HUDEP-2 (cell line): ENCODE measurements at regions not wholly inside any gene's neighbourhood (a gene's known extent, or its start where the extent isn't known, plus 50 kb on each side); places are given as distances from the start of the nearest gene placed in this dataset.
"Not testable (repeated sequence)": the region's sequence is repeated elsewhere in the genome, so short reads cannot be mapped to it uniquely, and the experiment has no call there.

Source experiments
- DNase-seq, 76 experiments: peaks; one replicate each; lab custom pipeline; 2025; ENCODE audit not compliant: unreplicated experiment in 76 of 76; lab: John Stamatoyannopoulos, UW

GRCh38 chr3:86797946-86798345 lies 193.0 kb downstream of the VGLL3 start:
- DNase-seq: no peak

GRCh38 chr3:86794361-86795065 lies 196.4 kb downstream of the VGLL3 start:
- no peak for DNase-seq

DNA sequence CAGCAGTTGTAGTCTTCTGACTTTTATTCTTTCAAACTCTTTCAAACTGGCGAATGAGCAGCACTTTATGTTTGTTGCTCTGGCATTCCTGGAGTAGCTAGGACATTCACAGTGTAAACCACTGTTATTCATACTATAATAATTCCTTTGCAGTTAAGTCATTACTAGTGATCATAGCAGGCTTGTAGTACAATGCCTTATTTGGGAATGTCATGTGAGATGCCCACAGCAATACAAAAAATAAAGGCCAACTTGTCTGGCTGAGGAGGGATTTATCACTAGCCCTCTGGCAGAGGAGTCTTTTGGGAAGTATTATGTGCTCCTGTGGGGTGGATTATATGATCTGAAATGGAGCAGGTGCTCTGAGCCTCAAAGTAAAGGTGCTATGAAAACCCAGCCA lies 197.2 kb downstream of the VGLL3 start:
- no peak for DNase-seq

- DNase-seq: no peak
Observed at GRCh38 chr3:86792316-86792715, 198.6 kb downstream of the VGLL3 start.

DNA sequence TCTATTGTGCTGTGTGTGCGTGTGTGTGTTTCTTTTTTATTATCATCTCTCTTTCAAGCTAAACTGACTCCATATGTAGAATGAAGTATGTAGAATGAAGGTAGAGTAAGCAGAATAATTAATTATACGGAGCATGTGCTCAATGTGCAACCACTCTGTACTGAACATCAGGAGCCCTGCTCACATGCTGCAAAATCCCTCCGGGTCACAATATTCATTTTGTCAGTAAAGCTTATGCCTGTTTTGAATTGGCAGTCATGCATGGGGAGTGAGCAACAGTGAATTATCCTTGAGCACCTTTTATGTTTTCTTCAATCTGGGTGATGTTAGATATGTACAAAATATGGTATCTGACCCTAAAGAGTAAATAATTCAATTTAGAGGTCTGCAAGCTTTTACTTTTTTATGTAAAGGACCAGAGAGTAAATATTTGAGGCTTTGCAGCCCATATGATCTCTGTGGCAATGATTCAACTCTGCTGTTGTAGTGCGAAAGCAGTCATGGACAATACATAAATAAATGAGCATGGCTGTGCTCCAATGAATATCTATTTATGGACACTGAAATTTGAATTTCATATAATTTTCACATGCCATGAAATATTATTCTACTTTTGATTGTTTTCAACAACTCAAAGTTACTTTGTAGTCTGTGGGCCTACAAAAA lies 199.9 kb downstream of the VGLL3 start:
- DNase-seq: no peak

- no peak for DNase-seq
Observed at GRCh38 chr3:86788371-86788770, 202.6 kb downstream of the VGLL3 start.

GRCh38 chr3:86787091-86787490 lies 203.9 kb downstream of the VGLL3 start:
- no peak for DNase-seq

DNA sequence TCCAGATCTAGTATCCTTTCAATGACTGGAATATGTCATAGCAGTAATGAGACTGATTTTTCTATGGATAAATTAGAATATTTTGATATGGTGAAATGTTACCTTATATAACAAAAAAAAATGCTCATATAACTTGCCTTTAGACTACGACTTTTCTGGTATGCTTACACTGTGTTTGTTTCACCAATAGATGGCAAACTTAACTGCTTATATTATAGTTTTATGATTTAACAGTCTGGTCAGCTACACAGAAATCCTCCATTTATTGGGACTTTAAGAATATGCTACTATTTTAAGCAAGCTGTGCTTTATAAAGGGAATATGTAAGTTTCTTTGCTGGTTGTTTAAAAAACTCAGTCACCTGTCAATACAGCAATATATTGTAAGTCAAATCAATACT lies 205.6 kb downstream of the VGLL3 start:
- DNase-seq: no peak

DNA sequence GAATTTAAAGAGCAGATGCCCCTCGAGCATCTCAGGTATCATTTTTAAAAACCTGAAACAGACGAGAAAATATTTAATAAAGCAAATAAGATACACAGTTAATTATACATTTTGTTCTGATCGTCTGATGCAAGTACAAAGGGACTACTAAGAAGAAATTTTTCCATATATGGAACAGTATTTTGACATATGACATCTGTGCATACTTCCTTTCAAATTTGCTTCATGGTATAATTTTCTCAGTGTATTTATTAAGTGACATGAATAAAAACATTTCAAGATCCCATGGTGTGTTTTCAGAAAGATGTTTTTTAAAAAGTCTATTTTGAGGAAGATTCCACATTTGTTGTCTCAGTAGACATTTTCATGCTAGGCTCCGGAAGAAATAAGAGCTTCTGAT lies 208.1 kb downstream of the VGLL3 start:
- no peak for DNase-seq

GRCh38 chr3:86782286-86782685 lies 208.7 kb downstream of the VGLL3 start:
- no peak for DNase-seq

DNA sequence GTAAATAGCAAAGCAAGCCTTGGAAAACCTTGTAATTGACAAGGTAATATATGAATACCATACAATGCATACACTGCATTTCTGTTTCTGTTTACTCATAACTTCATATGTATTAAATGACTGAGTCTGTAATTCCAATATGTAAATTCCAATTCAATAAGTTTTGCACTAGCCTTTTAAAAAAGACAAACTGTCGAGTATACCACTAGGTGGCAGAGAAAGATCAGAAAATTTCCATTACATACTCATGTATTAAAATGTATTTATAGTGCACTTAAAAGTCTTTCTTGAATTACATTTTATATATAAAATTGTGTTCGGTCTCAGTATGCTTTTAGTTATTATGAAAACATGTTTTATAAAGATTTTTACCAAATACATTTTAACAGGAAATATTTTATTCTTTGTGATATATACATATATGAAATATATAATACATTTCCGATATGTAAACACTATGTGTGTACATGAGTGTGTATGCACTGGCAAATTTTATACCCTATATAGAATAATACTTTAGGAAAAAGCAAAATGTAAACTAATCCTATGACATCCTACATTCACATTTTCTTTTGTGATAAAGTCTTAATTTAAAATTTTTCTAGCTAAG lies 216.8 kb downstream of the VGLL3 start:
- DNase-seq: peak in 6 of 76 experiments; percentile 0 to 12 (median 0)

DNA sequence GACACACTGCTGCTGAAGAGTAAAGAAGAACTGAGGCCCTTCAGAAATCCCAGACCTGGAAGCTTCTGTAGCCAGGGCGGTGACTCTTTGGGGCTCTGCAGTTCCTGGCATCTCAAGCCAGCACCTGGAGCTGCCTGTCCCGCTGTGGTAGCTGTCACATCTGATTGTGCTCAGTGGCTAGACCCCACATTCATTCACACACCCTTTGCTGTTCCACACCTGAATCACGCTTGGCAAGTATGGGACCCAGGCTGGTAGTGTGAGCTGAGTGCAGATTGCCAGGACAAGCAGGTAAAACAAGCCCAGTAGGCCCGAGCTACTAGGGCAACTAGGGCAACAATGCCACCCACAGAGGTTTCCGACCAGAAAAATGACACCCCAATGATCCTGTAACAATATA lies 218.2 kb downstream of the VGLL3 start:
- no peak for DNase-seq

DNA sequence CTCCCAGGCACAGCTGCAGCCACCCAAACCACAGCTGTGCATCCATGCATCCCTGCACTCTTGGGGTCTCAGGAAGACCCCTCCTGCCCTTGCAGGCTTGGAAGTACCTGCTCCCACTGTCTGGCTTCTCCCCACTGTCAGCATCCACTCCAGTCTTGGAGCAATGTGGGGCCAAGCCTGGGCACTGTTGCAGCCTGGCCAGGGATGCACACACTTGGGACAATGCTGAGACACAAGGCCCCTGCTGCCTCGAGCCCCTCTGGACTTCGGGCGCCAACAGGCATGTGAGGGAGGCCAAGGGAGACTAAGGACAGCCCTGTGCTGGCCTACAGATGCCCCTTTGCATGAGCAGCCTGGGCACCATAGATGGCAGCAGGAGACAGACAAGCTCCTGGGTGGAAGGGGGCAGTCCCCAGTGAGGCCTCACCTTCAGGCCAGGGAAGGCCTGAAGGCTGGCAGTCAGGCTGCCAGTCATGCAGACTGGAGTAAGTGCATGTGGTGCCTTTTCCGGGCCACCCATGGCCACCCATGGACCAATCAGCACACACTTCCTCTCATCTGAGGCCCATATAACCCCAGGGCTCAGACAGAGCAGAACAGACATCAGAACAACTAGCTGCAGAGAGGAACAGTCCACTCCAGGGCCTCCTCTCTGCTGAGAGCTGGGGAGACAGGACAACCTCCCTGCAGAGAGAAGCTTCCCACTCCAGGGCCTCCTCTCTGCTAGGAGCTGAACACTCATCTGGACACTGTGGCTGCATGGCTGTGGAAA lies 219.0 kb downstream of the VGLL3 start:
- no peak for DNase-seq

DNA sequence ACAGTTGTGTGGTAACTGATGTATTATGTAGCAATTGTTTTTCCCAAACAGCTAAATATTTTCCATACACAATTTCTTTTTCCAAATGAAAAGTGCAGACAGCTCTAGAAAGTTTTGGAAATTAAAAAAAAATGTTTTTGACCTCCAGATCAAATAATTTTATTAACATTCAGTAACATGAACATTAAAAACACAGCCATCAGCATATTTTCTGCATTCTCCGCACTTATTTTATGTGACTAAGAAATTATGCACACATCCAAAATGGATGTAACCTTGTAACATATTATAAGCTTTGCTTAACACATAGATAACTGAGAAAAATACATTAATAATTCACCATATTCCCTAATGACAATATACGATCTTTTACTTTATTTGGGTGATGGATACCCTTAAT lies 224.6 kb downstream of the VGLL3 start:
- no peak for DNase-seq

DNA sequence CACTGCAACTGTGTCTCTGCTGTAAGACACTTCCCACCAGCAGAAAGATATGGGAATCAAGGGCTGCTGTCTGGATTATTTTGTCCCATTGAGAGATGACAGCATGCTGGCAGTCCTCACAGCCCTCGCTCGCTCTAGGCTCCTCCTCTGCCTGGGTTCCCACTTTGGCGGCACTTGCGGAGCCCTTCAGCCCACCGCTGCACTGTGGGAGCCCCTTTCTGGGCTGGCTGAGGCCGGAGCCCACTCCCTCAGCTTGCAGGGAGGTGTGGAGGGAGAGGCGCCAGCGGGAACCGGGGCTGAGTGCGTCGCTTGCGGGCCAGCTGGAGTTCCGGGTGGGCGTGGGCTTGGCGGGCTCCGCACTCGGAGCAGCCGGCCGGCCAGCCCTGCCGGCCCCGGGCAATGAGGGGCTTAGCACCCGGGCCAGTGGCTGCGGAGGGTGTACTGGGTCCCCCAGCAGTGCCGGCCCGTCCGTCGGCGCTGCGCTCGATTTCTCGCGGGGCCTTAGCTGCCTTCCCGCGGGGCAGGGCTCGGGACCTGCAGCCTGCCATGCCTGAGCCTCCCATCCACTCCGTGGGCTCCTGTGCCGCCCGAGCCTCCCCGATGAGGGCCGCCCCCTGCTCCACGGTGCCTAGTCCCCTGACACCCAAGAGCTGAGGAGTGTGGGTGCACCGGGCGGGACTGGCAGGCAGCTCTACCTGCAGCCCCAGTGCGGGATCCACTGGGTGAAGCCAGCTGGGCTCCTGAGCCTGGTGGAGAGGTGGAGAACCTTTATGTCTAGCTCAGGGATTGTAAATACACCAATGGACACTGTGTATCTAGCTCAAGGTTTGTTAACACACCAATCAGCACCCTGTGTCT lies 233.4 kb downstream of the VGLL3 start:
- not testable (repeated sequence) for DNase-seq

DNA sequence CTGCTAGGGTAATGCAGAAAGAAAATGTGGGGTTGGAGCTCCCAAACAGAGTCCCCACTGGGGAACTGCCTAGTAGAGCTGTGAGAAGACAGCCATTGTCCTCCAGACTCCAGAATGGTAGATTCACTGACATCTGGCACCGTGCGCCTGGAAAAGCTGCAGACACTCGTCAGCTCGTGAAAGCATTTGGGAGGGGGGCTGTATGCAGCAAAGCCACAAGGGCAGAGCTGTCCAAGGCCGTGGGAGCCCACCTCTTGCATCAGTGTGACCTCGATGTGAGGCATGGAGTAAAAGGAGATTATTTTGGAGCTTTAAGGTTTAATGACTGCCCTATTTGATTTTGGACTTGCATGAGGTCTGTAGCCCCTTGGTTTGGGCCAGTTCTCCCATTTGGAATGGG lies 242.9 kb downstream of the VGLL3 start:
- DNase-seq: no peak

- DNase-seq: no peak
Observed at GRCh38 chr3:86744051-86744450, 246.9 kb downstream of the VGLL3 start.

DNA sequence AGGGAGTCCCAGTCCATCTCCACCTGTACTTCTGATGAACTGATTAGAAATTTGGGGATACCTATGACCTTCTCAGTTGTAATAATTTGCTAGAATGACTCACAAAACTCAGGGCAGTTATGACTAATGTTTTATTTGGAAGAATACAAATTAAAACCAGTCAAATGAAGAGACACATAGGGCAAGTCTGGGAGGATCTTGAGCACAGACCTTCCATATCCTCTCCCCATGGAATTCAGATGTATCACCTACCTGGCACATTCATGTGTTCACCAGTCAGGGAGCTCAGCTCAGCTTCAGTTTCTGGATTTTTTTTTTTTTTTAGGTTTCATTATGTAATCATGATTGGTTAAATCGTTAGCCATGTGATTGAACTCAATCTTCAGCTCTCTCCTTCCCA lies 247.7 kb downstream of the VGLL3 start:
- no peak for DNase-seq

GRCh38 chr3:86740751-86741150 lies 250.2 kb downstream of the VGLL3 start:
- DNase-seq: no peak

- no peak for DNase-seq
Observed at GRCh38 chr3:86739244-86739643, 251.7 kb downstream of the VGLL3 start.
